ENCODE measurements at regions not wholly inside any gene's neighbourhood (a gene's known extent, or its start where the extent isn't known, plus 50 kb on each side); places are given as distances from the start of the nearest gene placed in this dataset.

GRCh38 chr1:11377954-11378353 is 101.0 kb upstream of the DISP3 start:
- TF ChIP-seq CTCF (IDR thresholded peaks at IDR 0.05; ENCODE audit: extremely low read depth in 1 of 2, insufficient read depth in 1 of 2, low read depth in 1 of 2, low read length in 2 of 2) (no peak), POLR2A (IDR thresholded peaks at IDR 0.05; ENCODE audit: low read depth, low read length) (no peak), POLR2AphosphoS5 (IDR thresholded peaks at IDR 0.05; ENCODE audit: insufficient read depth, low read depth, low read length) (no peak), EZH2 (IDR thresholded peaks at IDR 0.05; ENCODE audit: borderline replicate concordance, low read depth, low read length, severe bottlenecking) (no peak), FOS (IDR thresholded peaks at IDR 0.05; ENCODE audit: borderline replicate concordance, insufficient read depth, low read length) (no peak), JUN (IDR thresholded peaks at IDR 0.05; ENCODE audit: borderline replicate concordance, insufficient read depth, insufficient read length, low read depth) (no peak), MYC (IDR thresholded peaks at IDR 0.05; ENCODE audit: low read depth, low read length) (no peak)

All from endothelial cell of umbilical vein (primary cell).